GM12864 (cell line): ENCODE measurements at regions not wholly inside any gene's neighbourhood (a gene's known extent, or its start where the extent isn't known, plus 50 kb on each side); places are given as distances from the start of the nearest gene placed in this dataset.
"Not testable (repeated sequence)": the region's sequence is repeated elsewhere in the genome, so short reads cannot be mapped to it uniquely, and the experiment has no call there.

Source experiments
- DNase-seq: peaks from one replicate; pipeline ENCODE4 v3.0.0-alpha.2; 2011; ENCODE audit warnings: low read depth
- H3K4me3 ChIP-seq: 2 replicates; pipeline ENCODE4 v1.5.1; 2011; ENCODE audit warnings: mild to moderate bottlenecking, low read depth, low read length, control low read depth
- CTCF ChIP-seq: IDR thresholded peaks from 2 replicates; pipeline ENCODE4 v1.5.1; 2011; ENCODE audit warnings: low read depth, mild to moderate bottlenecking, moderate library complexity, low read length, control low read depth, inconsistent platforms; ENCODE audit errors: missing control alignments

- TF ChIP-seq CTCF = no peak
- no peak for DNase-seq
- no peak overlapping the region for H3K4me3 ChIP-seq
Measured at GRCh38 chr4:126409746-126410145, 1095.0 kb downstream of the FAT4 start.

GRCh38 chr4:126411047-126411446 is 1096.3 kb downstream of the FAT4 start:
- TF ChIP-seq CTCF = no peak
- DNase-seq = no peak
- H3K4me3 ChIP-seq = no peak overlapping the region

- not testable (repeated sequence) for H3K4me3 ChIP-seq, DNase-seq
Measured at GRCh38 chr4:126412310-126412709, 1097.6 kb downstream of the FAT4 start.

- DNase-seq = no peak
- H3K4me3 ChIP-seq = no peak overlapping the region
- no peak for TF ChIP-seq CTCF
Measured at GRCh38 chr4:126414741-126415140, 1100.0 kb downstream of the FAT4 start.

- TF ChIP-seq CTCF = no peak
- no peak for DNase-seq
- no peak overlapping the region for H3K4me3 ChIP-seq
Measured at GRCh38 chr4:126419266-126419665, 1104.5 kb downstream of the FAT4 start.

GRCh38 chr4:126427853-126428252 is 1113.1 kb downstream of the FAT4 start:
- DNase-seq = no peak
- TF ChIP-seq CTCF = no peak
- H3K4me3 ChIP-seq = no peak overlapping the region

GRCh38 chr4:126431049-126431448 is 1116.3 kb downstream of the FAT4 start:
- TF ChIP-seq CTCF = no peak
- no peak overlapping the region for H3K4me3 ChIP-seq
- no peak for DNase-seq

GRCh38 chr4:126435491-126435890 is 1120.7 kb downstream of the FAT4 start:
- DNase-seq = no peak
- no peak for TF ChIP-seq CTCF
- H3K4me3 ChIP-seq = no peak overlapping the region
